GM23338 (cell line): ENCODE measurements at regions not wholly inside any gene's neighbourhood (a gene's known extent, or its start where the extent isn't known, plus 50 kb on each side); places are given as distances from the start of the nearest gene placed in this dataset.

Source experiments
- ATAC-seq: fragments of 200-7000 bp; cut with Tn5 transposase; 3 replicates; pipeline ENCODE4 v1.9.1; 2020
- DNase-seq: peaks from one replicate; pipeline ENCODE4 v3.0.0-alpha.2; 2015; ENCODE audit warnings: low spot score
- H2AFZ ChIP-seq: fragments of 200-600 bp; sonication (generic); 2 replicates; pipeline ENCODE4 v1.8.0; 2016; ENCODE audit warnings: antibody characterized with exemption, mild to moderate bottlenecking, moderate library complexity
- H3F3A ChIP-seq: fragments of 200-600 bp; sonication (generic); replicated peaks from 2 replicates; pipeline ENCODE4 v1.8.0; 2017; ENCODE audit warnings: antibody characterized with exemption, mixed run types, low read depth
- H3K27ac ChIP-seq: fragments of 200-600 bp; sonication (generic); 2 replicates; pipeline ENCODE4 v1.6.1; 2016; ENCODE audit warnings: low read depth
- H3K27me3 ChIP-seq: fragments of 200-600 bp; sonication (generic); 2 replicates; pipeline ENCODE4 v1.8.0; 2016; ENCODE audit warnings: mild to moderate bottlenecking, mixed run types, moderate library complexity; ENCODE audit not compliant: insufficient read depth
- H3K36me3 ChIP-seq: fragments of 200-600 bp; sonication (generic); 2 replicates; pipeline ENCODE4 v1.8.0; 2016; ENCODE audit warnings: mild to moderate bottlenecking; ENCODE audit not compliant: insufficient read depth
- H3K4me1 ChIP-seq: fragments of 200-600 bp; sonication (generic); 2 replicates; pipeline ENCODE4 v1.8.0; 2016; ENCODE audit warnings: mild to moderate bottlenecking, moderate library complexity; ENCODE audit not compliant: insufficient read depth
- H3K4me2 ChIP-seq: fragments of 200-600 bp; sonication (generic); 2 replicates; pipeline ENCODE4 v1.7.1; 2017; ENCODE audit warnings: mixed run types
- H3K4me3 ChIP-seq: fragments of 200-600 bp; sonication (generic); 2 replicates; pipeline ENCODE4 v1.6.1; 2016; ENCODE audit warnings: mixed run types
- H3K79me2 ChIP-seq: fragments of 200-600 bp; sonication (generic); replicated peaks from 2 replicates; pipeline ENCODE4 v1.8.0; 2017; ENCODE audit warnings: mild to moderate bottlenecking; ENCODE audit not compliant: insufficient read depth
- H3K9me2 ChIP-seq: fragments of 200-600 bp; sonication (generic); 2 replicates; pipeline ENCODE4 v1.8.0; 2017; ENCODE audit not compliant: insufficient read depth
- H4K20me1 ChIP-seq: fragments of 200-600 bp; sonication (generic); replicated peaks from 2 replicates; pipeline ENCODE4 v1.8.0; 2017; ENCODE audit warnings: mild to moderate bottlenecking; ENCODE audit not compliant: insufficient read depth
- H3K27ac Mint-ChIP-seq: 2 replicates; pipeline ENCODE4 v1.8.0; 2020; ENCODE audit warnings: inconsistent platforms, mild to moderate bottlenecking, moderate library complexity, mixed read lengths
- H3K27me3 Mint-ChIP-seq: 3 replicates; pipeline ENCODE4 v1.8.0; 2022; ENCODE audit warnings: low read depth, mild to moderate bottlenecking, moderate library complexity, mixed read lengths, inconsistent platforms; ENCODE audit not compliant: insufficient read depth, poor library complexity
- H3K36me3 Mint-ChIP-seq: 3 replicates; pipeline ENCODE4 v1.8.0; 2021; ENCODE audit warnings: low read depth, mild to moderate bottlenecking, inconsistent platforms, moderate library complexity, mixed read lengths
- H3K4me1 Mint-ChIP-seq: 3 replicates; pipeline ENCODE4 v1.8.0; 2020; ENCODE audit warnings: mild to moderate bottlenecking, inconsistent platforms, mixed read lengths
- H3K4me3 Mint-ChIP-seq: 3 replicates; pipeline ENCODE4 v1.8.0; 2021; ENCODE audit warnings: moderate library complexity, mild to moderate bottlenecking, inconsistent platforms, mixed read lengths
- H3K9me3 Mint-ChIP-seq: 3 replicates; pipeline ENCODE4 v1.8.0; 2020; ENCODE audit warnings: moderate library complexity, mild to moderate bottlenecking, inconsistent platforms, mixed read lengths
- EZH2 ChIP-seq: fragments of 200-600 bp; sonication (generic); IDR thresholded peaks from one replicate; pipeline ENCODE4 v1.8.0; 2017; ENCODE audit warnings: antibody characterized with exemption, mild to moderate bottlenecking, low read depth; ENCODE audit not compliant: unreplicated experiment
- EZH2phosphoT487 ChIP-seq: fragments of 200-600 bp; sonication (generic); IDR thresholded peaks from one replicate; pipeline ENCODE4 v1.8.1; 2018; ENCODE audit warnings: antibody characterized with exemption; ENCODE audit not compliant: unreplicated experiment
- NANOG ChIP-seq: IDR thresholded peaks from 2 replicates; pipeline ENCODE4 v1.6.1; 2016; ENCODE audit warnings: antibody characterized with exemption, borderline replicate concordance
- ZNF331 ChIP-seq: fragments of 250-450 bp; sonication (Bioruptor Pico); IDR thresholded peaks from 2 replicates; pipeline ENCODE4 v1.5.0; 2020; ENCODE audit warnings: low read depth, mild to moderate bottlenecking, moderate library complexity
- TF ChIP-seq, protein P1 (sequence below): IDR thresholded peaks from one replicate; pipeline ENCODE4 v1.6.1; 2018; ENCODE audit warnings: antibody characterized with exemption; ENCODE audit not compliant: unreplicated experiment
- TF ChIP-seq, protein P2 (sequence below): fragments of 250-450 bp; sonication (Bioruptor Pico); IDR thresholded peaks from 2 replicates; pipeline ENCODE4 v1.5.0; 2020; ENCODE audit warnings: mild to moderate bottlenecking, moderate library complexity

GRCh38 chr2:215552144-215552580 lies 116.3 kb upstream of the FN1 start:
- no peak overlapping the region for H3K4me2 ChIP-seq
- H3K36me3 ChIP-seq: no peaks in the 10 kb centered on the region
- ATAC-seq (no peak), DNase-seq (no peak)
- no peak overlapping the region for H3K27ac ChIP-seq
- H3K4me3 Mint-ChIP-seq: no peak overlapping the region
- no peaks in the 10 kb centered on the region for H4K20me1 ChIP-seq
- TF ChIP-seq EZH2: no peak
- TF ChIP-seq, protein P1, sequence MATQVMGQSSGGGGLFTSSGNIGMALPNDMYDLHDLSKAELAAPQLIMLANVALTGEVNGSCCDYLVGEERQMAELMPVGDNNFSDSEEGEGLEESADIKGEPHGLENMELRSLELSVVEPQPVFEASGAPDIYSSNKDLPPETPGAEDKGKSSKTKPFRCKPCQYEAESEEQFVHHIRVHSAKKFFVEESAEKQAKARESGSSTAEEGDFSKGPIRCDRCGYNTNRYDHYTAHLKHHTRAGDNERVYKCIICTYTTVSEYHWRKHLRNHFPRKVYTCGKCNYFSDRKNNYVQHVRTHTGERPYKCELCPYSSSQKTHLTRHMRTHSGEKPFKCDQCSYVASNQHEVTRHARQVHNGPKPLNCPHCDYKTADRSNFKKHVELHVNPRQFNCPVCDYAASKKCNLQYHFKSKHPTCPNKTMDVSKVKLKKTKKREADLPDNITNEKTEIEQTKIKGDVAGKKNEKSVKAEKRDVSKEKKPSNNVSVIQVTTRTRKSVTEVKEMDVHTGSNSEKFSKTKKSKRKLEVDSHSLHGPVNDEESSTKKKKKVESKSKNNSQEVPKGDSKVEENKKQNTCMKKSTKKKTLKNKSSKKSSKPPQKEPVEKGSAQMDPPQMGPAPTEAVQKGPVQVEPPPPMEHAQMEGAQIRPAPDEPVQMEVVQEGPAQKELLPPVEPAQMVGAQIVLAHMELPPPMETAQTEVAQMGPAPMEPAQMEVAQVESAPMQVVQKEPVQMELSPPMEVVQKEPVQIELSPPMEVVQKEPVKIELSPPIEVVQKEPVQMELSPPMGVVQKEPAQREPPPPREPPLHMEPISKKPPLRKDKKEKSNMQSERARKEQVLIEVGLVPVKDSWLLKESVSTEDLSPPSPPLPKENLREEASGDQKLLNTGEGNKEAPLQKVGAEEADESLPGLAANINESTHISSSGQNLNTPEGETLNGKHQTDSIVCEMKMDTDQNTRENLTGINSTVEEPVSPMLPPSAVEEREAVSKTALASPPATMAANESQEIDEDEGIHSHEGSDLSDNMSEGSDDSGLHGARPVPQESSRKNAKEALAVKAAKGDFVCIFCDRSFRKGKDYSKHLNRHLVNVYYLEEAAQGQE: no peak
- H3K4me3 ChIP-seq: no peak overlapping the region
- no peaks in the 10 kb centered on the region for H3K27me3 ChIP-seq
- H3K9me2 ChIP-seq: peaks cover 3% of the 10 kb centered on the region; the same call in 1 of the 2 replicates
- H3K4me1 Mint-ChIP-seq: peaks cover 13% of the 10 kb centered on the region
- peaks cover 1% of the 10 kb centered on the region for H3K27me3 Mint-ChIP-seq
- no peaks in the 10 kb centered on the region for H3K36me3 Mint-ChIP-seq
- H3K79me2 ChIP-seq: no peaks in the 10 kb centered on the region
- H2AFZ ChIP-seq: no peak overlapping the region
- H3F3A ChIP-seq: no peaks in the 10 kb centered on the region
- H3K9me3 Mint-ChIP-seq: no peaks in the 10 kb centered on the region
- no peak overlapping the region for H3K27ac Mint-ChIP-seq
- H3K4me1 ChIP-seq: peaks cover 22% of the 10 kb centered on the region

GRCh38 chr2:215550331-215550730 lies 114.5 kb upstream of the FN1 start:
- no peaks in the 10 kb centered on the region for H3K36me3 Mint-ChIP-seq
- no peaks in the 10 kb centered on the region for H3F3A ChIP-seq
- H3K4me3 ChIP-seq: no peak overlapping the region
- no peak for ATAC-seq
- H3K9me2 ChIP-seq: no peaks in the 10 kb centered on the region; the same call in 1 of the 2 replicates
- no peak overlapping the region for H3K4me3 Mint-ChIP-seq
- H3K27ac ChIP-seq: no peak overlapping the region
- no peaks in the 10 kb centered on the region for H3K27me3 ChIP-seq
- DNase-seq: no peak
- H3K4me1 ChIP-seq: peaks cover 39% of the 10 kb centered on the region
- no peaks in the 10 kb centered on the region for H3K36me3 ChIP-seq
- no peak overlapping the region for H3K27ac Mint-ChIP-seq
- TF ChIP-seq EZH2 (no peak), NANOG (no peak), ZNF331 (CRISPR knock-in tag) (no peak), EZH2phosphoT487 (no peak)
- TF ChIP-seq, protein P2, sequence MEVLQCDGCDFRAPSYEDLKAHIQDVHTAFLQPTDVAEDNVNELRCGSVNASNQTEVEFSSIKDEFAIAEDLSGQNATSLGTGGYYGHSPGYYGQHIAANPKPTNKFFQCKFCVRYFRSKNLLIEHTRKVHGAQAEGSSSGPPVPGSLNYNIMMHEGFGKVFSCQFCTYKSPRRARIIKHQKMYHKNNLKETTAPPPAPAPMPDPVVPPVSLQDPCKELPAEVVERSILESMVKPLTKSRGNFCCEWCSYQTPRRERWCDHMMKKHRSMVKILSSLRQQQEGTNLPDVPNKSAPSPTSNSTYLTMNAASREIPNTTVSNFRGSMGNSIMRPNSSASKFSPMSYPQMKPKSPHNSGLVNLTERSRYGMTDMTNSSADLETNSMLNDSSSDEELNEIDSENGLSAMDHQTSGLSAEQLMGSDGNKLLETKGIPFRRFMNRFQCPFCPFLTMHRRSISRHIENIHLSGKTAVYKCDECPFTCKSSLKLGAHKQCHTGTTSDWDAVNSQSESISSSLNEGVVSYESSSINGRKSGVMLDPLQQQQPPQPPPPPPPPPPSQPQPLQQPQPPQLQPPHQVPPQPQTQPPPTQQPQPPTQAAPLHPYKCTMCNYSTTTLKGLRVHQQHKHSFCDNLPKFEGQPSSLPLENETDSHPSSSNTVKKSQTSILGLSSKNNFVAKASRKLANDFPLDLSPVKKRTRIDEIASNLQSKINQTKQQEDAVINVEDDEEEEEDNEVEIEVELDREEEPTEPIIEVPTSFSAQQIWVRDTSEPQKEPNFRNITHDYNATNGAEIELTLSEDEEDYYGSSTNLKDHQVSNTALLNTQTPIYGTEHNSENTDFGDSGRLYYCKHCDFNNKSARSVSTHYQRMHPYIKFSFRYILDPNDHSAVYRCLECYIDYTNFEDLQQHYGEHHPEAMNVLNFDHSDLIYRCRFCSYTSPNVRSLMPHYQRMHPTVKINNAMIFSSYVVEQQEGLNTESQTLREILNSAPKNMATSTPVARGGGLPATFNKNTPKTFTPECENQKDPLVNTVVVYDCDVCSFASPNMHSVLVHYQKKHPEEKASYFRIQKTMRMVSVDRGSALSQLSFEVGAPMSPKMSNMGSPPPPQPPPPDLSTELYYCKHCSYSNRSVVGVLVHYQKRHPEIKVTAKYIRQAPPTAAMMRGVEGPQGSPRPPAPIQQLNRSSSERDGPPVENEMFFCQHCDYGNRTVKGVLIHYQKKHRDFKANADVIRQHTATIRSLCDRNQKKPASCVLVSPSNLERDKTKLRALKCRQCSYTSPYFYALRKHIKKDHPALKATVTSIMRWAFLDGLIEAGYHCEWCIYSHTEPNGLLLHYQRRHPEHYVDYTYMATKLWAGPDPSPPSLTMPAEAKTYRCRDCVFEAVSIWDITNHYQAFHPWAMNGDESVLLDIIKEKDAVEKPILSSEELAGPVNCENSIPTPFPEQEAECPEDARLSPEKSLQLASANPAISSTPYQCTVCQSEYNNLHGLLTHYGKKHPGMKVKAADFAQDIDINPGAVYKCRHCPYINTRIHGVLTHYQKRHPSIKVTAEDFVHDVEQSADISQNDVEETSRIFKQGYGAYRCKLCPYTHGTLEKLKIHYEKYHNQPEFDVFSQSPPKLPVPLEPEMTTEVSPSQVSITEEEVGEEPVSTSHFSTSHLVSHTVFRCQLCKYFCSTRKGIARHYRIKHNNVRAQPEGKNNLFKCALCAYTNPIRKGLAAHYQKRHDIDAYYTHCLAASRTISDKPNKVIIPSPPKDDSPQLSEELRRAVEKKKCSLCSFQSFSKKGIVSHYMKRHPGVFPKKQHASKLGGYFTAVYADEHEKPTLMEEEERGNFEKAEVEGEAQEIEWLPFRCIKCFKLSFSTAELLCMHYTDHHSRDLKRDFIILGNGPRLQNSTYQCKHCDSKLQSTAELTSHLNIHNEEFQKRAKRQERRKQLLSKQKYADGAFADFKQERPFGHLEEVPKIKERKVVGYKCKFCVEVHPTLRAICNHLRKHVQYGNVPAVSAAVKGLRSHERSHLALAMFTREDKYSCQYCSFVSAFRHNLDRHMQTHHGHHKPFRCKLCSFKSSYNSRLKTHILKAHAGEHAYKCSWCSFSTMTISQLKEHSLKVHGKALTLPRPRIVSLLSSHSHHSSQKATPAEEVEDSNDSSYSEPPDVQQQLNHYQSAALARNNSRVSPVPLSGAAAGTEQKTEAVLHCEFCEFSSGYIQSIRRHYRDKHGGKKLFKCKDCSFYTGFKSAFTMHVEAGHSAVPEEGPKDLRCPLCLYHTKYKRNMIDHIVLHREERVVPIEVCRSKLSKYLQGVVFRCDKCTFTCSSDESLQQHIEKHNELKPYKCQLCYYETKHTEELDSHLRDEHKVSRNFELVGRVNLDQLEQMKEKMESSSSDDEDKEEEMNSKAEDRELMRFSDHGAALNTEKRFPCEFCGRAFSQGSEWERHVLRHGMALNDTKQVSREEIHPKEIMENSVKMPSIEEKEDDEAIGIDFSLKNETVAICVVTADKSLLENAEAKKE (CRISPR knock-in tag): no peak
- no peak overlapping the region for H3K4me2 ChIP-seq
- H2AFZ ChIP-seq: no peak overlapping the region
- H3K4me1 Mint-ChIP-seq: peaks cover 26% of the 10 kb centered on the region
- no peaks in the 10 kb centered on the region for H4K20me1 ChIP-seq
- H3K27me3 Mint-ChIP-seq: no peaks in the 10 kb centered on the region
- H3K9me3 Mint-ChIP-seq: no peaks in the 10 kb centered on the region
- H3K79me2 ChIP-seq: no peaks in the 10 kb centered on the region
